ENCODE measurements at regions not wholly inside any gene's neighbourhood (a gene's known extent, or its start where the extent isn't known, plus 50 kb on each side); places are given as distances from the start of the nearest gene placed in this dataset.
A peak's percentile ranks its signal among the peaks of the same experiment; 100 is the strongest.
"Not testable (repeated sequence)": the region's sequence is repeated elsewhere in the genome, so short reads cannot be mapped to it uniquely, and the experiment has no call there.

DNA sequence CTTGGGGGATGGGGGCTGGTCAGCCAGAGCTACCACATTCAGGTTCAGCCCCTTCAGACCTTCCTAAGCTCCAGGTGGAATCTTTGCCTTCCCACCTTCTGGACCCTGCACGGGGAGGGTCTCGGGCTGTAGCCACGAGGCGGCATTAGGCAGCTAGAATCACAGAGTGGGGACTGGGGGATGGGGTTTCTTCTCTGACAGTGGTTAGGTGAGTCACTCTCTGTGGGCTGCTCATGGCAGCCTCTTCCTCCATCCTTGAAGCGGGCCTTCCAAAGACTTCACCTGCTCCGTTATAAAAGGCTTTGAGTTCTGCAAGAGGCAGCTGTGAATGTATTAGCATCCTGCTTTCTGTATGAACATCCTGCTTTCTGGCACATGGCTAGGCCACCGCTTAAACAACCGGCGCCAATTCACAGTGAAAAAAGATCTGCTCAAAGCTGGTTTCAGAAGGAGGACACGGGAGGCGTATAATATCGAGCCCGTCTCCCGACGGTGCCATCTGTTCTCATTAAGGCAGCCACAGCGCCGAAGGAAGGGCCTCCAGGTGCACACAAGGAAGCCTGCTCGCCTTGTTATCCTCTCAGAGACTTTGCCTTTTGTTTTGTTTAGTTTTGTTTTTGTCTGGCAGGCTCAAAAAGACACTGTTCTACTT lies 74.3 kb upstream of the IGFBP7 start:
- no peak overlapping the region for H3K27ac ChIP-seq
- TF ChIP-seq, protein P1, sequence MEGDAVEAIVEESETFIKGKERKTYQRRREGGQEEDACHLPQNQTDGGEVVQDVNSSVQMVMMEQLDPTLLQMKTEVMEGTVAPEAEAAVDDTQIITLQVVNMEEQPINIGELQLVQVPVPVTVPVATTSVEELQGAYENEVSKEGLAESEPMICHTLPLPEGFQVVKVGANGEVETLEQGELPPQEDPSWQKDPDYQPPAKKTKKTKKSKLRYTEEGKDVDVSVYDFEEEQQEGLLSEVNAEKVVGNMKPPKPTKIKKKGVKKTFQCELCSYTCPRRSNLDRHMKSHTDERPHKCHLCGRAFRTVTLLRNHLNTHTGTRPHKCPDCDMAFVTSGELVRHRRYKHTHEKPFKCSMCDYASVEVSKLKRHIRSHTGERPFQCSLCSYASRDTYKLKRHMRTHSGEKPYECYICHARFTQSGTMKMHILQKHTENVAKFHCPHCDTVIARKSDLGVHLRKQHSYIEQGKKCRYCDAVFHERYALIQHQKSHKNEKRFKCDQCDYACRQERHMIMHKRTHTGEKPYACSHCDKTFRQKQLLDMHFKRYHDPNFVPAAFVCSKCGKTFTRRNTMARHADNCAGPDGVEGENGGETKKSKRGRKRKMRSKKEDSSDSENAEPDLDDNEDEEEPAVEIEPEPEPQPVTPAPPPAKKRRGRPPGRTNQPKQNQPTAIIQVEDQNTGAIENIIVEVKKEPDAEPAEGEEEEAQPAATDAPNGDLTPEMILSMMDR (IDR thresholded peaks at IDR 0.05), result no peak
- TF ChIP-seq ZFX (IDR thresholded peaks at IDR 0.05; ENCODE audit: borderline replicate concordance), result no peak

DNA sequence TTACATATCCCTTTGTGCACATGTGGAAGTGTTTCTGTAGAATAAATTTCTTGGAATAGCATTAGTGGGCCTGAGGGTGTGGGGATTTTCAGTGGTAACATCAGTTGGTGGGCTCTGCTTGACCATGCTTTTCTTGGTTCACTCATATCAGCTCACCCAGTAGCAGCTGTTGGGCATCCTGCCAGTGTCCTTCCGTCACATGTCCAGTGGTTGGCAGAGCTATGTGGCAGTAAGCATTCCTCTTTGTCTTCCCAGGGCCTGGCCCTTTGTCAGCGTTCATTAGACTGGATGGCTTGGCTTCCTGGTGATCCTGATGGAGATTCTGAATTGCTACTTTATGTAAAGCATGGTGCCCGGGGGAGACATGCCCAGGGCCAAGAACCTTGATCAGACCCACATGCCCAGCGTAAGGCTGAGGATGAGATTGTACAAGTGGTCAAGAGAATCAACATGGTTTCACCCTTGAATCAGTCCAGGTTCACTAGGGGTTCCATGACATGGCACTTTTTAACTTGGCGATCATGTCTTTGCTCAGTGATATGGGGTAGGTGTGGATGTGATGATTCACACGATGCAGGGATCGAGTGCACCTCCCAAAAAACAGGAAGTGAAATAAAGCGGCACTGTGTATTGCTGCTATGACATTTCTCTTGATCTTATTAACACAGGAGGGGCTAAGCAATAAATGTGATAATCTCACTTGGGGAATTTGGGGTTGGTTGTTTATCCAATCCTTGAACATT lies 72.1 kb upstream of the IGFBP7 start:
- TF ChIP-seq ZFX (IDR thresholded peaks at IDR 0.05; ENCODE audit: borderline replicate concordance), result no peak
- TF ChIP-seq, protein P1 (IDR thresholded peaks at IDR 0.05), result no peak
- no peak overlapping the region for H3K27ac ChIP-seq

DNA sequence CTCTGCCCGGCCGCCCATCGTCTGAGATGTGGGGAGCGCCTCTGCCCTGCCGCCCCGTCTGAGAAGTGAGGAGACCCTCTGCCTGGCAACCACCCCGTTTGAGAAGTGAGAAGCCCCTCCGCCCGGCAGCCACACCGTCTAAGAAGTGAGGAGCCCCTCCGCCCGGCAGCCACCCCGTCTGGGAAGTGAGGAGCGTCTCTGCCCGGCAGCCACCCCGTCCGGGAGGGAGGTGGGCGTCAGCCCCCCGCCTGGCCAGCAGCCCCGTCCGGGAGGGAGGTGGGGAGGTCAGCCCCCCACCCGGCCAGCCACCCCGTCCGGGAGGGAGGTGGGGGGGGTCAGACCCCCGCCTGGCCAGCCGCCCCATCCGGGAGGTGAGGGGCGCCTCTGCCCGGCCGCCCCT lies 63.0 kb upstream of the IGFBP7 start:
- not testable (repeated sequence) for H3K27ac ChIP-seq

DNA sequence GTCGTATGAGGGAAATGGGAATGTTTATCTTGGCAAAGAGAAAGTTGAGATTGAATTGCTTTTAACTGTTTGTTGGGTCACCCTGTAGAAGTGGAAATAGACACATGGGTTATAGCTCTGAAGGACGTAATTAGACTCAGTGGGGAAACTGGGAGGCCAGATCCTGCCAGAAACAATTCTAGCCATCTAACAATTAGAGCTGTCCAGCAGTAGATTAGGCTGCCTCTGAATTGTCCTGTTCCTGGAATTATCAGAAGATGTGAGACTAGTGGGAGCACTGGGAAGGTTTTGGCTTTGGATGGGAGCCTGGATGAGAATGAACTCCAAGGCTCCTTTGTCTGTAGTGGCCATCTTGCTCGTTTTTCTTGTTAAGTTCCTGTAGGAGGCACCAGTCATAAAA lies 61.9 kb upstream of the IGFBP7 start:
- H3K27ac ChIP-seq, result no peak overlapping the region
- TF ChIP-seq, protein P1 (IDR thresholded peaks at IDR 0.05), result no peak
- no peak for TF ChIP-seq ZFX (IDR thresholded peaks at IDR 0.05; ENCODE audit: borderline replicate concordance)

DNA sequence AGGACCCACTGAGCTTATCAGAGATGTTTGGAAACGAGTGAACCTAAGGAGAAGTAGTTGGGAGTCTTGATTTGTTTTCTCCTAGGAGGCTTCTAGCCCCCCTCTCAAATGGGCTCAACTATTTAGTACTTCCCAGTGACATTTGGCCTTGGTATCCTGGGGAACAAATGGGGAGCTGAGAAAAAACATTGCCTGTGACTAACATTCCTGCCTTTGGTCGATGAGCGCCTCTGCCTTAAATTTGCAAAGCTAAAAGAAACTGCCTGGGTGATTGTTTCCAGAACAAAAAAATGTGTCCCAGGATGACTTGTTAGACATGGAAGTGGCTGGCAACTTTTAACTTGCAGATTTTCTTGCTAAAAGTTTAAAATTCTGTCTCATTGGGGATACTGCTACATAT lies 58.8 kb upstream of the IGFBP7 start:
- no peak overlapping the region for H3K27ac ChIP-seq
- no peak for TF ChIP-seq ZFX (IDR thresholded peaks at IDR 0.05; ENCODE audit: borderline replicate concordance)
- TF ChIP-seq, protein P1 (IDR thresholded peaks at IDR 0.05), result no peak

DNA sequence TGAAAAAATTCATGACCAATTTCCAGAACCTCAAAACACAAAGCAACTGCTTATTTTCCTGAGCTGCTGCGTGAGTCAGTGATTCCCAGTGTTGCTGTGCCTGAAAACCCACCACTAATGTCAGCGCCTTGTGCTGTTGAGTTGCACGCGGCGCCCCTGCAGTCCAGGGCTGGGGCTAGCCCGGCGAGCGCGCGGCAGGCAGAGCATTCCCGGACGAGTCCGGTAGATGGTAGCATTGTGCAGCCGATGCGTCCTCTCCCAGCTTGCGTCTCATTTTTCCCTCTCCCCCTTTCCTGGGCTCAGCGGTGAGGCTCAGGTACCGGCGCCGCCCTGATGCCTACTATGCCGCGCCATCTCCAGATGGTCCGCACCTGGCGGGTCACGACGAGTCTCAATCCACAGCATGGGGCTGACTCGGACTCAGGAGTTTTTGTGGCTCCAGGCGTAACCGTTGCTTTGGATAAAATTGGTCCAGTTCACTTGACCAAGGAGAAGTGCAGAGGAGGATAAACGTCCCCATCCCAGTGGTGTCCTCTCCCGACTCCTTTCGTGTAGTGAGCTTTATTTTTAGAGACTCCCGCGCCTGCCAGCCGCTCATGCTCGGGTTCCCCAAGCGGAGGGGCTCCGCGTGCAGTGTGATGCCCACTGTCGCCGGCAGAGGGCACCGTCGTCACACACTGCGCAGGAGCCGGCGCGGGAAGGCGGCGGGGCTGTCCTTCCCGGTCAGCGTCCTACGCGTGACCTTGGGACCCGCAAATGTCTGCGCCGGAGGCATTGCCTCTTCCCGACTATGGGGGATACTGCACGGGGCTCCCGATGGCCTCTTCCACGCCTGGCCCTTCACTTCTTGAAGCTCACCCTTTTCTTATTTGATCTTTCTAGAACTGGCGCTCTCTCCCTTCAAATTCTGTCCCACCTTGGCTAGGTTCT lies 53.6 kb upstream of the IGFBP7 start:
- H3K27ac ChIP-seq, result peak overlapping the region; percentile 54

DNA sequence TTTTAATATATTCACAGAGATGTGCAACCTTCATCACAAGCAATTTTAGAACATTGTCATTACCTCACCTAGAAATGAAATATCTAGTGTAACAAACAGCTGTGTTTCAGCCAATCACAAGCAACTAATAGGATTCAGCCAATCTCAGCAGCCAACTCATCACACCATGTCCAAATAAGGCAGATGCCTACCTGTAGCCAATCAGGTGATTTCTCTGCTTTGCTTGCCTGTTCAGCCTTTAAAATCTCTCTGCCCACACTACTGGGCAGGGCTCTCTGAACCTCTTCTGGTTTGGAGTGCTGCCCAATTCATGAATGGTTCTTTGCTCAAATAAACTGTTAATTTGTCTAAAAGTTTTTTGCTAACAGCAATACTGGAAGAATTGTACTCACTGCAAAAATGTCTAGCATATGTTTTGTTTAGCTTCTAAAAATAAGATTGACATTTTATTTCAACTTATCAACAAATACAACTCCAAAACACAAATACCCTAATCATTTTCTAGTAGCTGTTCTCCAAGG lies 52.4 kb upstream of the IGFBP7 start:
- TF ChIP-seq, protein P1 (IDR thresholded peaks at IDR 0.05), result no peak
- TF ChIP-seq ZFX (IDR thresholded peaks at IDR 0.05; ENCODE audit: borderline replicate concordance), result no peak
- H3K27ac ChIP-seq, result no peak overlapping the region

More for the DNA sequence above, 53.6 kb upstream of the IGFBP7 start:
- TF ChIP-seq, protein P1 (IDR thresholded peaks at IDR 0.05), result peak; percentile 97
- no peak for TF ChIP-seq ZFX (IDR thresholded peaks at IDR 0.05; ENCODE audit: borderline replicate concordance)

Data from 22Rv1 (cell line).